ENCODE measurements at regions not wholly inside any gene's neighbourhood (a gene's known extent, or its start where the extent isn't known, plus 50 kb on each side); places are given as distances from the start of the nearest gene placed in this dataset.

DNA sequence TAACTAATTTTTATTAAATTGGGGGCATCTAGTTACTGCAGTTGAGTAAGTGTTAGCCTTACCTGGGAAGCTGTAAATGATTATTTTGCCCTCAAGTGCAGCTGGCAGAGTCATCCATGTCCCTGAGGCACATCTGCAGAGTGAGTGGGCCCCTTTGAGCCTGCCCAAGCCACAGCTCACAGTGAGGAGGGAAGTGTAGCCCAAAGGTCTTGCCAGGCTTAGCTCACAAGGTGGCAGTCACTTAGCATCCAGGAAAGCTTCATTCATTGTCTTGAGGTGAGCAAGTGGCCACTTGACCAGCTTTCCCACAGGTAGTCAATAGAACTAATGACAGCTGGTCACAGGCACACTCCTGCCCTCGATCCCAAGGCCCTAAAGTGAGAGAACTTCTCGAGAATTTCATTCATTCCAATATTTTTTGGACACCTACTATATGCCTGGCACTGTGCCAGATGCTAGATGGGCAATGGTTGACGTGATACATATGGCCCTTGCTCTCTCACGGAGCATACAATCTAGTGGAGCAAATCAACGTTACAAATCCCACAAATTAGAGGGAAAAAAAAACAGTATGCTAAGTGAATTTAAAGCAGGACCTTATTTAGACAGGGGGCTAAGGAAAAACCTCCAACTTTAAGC is 163.3 kb upstream of the IL12A start:
- no peak for TF ChIP-seq POLR2AphosphoS5 (IDR thresholded peaks at IDR 0.05)
- TF ChIP-seq, protein P1, sequence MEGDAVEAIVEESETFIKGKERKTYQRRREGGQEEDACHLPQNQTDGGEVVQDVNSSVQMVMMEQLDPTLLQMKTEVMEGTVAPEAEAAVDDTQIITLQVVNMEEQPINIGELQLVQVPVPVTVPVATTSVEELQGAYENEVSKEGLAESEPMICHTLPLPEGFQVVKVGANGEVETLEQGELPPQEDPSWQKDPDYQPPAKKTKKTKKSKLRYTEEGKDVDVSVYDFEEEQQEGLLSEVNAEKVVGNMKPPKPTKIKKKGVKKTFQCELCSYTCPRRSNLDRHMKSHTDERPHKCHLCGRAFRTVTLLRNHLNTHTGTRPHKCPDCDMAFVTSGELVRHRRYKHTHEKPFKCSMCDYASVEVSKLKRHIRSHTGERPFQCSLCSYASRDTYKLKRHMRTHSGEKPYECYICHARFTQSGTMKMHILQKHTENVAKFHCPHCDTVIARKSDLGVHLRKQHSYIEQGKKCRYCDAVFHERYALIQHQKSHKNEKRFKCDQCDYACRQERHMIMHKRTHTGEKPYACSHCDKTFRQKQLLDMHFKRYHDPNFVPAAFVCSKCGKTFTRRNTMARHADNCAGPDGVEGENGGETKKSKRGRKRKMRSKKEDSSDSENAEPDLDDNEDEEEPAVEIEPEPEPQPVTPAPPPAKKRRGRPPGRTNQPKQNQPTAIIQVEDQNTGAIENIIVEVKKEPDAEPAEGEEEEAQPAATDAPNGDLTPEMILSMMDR (IDR thresholded peaks at IDR 0.05 in 8 of 11, conservative IDR thresholded peaks at IDR 0.05 in 3 of 11), result no peak

Measured in spleen (tissue), 7 donors.